Endothelial cell (in vitro differentiated cells): ENCODE measurements at regions not wholly inside any gene's neighbourhood (a gene's known extent, or its start where the extent isn't known, plus 50 kb on each side); places are given as distances from the start of the nearest gene placed in this dataset.

Experiments
- DNase-seq: peaks from one replicate; pipeline ENCODE4 v3.0.0; 2021; ENCODE audit warnings: low spot score
- H3K27ac Mint-ChIP-seq: one replicate; pipeline ENCODE4 v1.8.0; 2021; ENCODE audit warnings: mixed read lengths, inconsistent platforms; ENCODE audit not compliant: unreplicated experiment
- H3K27me3 Mint-ChIP-seq: one replicate; pipeline ENCODE4 v1.8.0; 2021; ENCODE audit warnings: mild to moderate bottlenecking, moderate library complexity, mixed read lengths, inconsistent platforms; ENCODE audit not compliant: unreplicated experiment
- H3K36me3 Mint-ChIP-seq: one replicate; pipeline ENCODE4 v1.8.0; 2021; ENCODE audit warnings: mild to moderate bottlenecking, low read depth, mixed read lengths, inconsistent platforms; ENCODE audit not compliant: unreplicated experiment
- H3K4me1 Mint-ChIP-seq: one replicate; pipeline ENCODE4 v1.8.0; 2021; ENCODE audit warnings: mild to moderate bottlenecking, mixed read lengths, inconsistent platforms; ENCODE audit not compliant: unreplicated experiment
- H3K4me3 Mint-ChIP-seq: one replicate; pipeline ENCODE4 v1.8.0; 2021; ENCODE audit warnings: mild to moderate bottlenecking, mixed read lengths, inconsistent platforms; ENCODE audit not compliant: unreplicated experiment
- H3K9me3 Mint-ChIP-seq: one replicate; pipeline ENCODE4 v1.8.0; 2021; ENCODE audit warnings: mixed read lengths, inconsistent platforms; ENCODE audit not compliant: unreplicated experiment
- TF ChIP-seq, protein P1 (sequence below): fragments of 200-600 bp; sonication (generic); IDR thresholded peaks from one replicate; pipeline ENCODE4 v1.5.0; 2021; ENCODE audit warnings: antibody characterized with exemption; ENCODE audit not compliant: unreplicated experiment

- TF ChIP-seq, protein P1, sequence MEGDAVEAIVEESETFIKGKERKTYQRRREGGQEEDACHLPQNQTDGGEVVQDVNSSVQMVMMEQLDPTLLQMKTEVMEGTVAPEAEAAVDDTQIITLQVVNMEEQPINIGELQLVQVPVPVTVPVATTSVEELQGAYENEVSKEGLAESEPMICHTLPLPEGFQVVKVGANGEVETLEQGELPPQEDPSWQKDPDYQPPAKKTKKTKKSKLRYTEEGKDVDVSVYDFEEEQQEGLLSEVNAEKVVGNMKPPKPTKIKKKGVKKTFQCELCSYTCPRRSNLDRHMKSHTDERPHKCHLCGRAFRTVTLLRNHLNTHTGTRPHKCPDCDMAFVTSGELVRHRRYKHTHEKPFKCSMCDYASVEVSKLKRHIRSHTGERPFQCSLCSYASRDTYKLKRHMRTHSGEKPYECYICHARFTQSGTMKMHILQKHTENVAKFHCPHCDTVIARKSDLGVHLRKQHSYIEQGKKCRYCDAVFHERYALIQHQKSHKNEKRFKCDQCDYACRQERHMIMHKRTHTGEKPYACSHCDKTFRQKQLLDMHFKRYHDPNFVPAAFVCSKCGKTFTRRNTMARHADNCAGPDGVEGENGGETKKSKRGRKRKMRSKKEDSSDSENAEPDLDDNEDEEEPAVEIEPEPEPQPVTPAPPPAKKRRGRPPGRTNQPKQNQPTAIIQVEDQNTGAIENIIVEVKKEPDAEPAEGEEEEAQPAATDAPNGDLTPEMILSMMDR, result no peak
- Mint-ChIP-seq H3K9me3 (no peaks in the 10 kb centered on the region), H3K4me3 (no peak overlapping the region), H3K36me3 (no peaks in the 10 kb centered on the region), H3K4me1 (no peaks in the 10 kb centered on the region), H3K27ac (no peak overlapping the region), H3K27me3 (peaks cover 1% of the 10 kb centered on the region)
- no peak for DNase-seq
These were observed 133.4 kb downstream of the ATG4C start for GRCh38 chr1:62917314-62917713.

DNA sequence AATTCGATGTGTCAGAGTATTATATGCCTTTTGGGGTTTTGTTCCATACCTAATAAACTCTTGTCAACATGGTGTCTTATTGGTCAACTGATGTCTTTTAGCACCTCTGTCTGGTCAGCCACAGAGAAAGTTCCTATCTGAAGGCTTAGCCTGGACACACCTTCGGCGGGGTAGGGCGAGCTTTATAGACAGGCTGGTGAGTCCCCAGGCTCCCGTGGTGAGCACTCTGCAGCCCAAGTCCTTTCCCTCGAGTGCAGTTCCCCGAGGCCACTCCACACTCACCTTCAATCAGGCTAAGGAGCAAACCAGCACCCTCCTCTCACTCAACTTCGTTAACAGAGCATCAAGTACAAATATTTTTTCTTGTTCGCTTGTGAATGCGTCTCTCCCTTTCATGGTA lies 133.9 kb downstream of the ATG4C start:
- no peak for DNase-seq
- peaks cover 1% of the 10 kb centered on the region for H3K27me3 Mint-ChIP-seq
- H3K27ac Mint-ChIP-seq, result no peak overlapping the region
- TF ChIP-seq, protein P1, result no peak
- H3K36me3 Mint-ChIP-seq, result no peaks in the 10 kb centered on the region
- no peaks in the 10 kb centered on the region for H3K9me3 Mint-ChIP-seq
- H3K4me3 Mint-ChIP-seq, result no peak overlapping the region
- no peaks in the 10 kb centered on the region for H3K4me1 Mint-ChIP-seq

DNA sequence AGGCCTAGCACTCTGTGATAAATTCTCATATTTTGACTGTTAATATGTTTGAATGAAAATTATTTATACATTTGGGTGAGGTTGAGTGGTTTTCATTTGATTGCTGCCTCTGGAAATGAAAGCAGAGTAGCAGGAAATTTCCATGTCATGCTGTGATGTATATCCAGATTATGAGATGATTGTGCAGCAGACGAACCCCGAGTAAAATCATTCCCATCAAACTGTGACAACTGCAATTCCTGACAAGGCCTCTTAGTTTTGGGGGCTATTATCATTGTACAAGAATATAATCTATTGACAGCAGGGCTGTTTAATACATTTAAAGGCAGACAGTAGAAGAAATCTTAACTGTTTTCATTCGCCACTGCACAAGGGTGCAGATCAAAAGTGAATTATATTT lies 134.8 kb downstream of the ATG4C start:
- no peak overlapping the region for H3K27ac Mint-ChIP-seq
- H3K4me1 Mint-ChIP-seq, result no peaks in the 10 kb centered on the region
- H3K36me3 Mint-ChIP-seq, result no peaks in the 10 kb centered on the region
- DNase-seq, result no peak
- H3K4me3 Mint-ChIP-seq, result no peak overlapping the region
- peaks cover 1% of the 10 kb centered on the region for H3K27me3 Mint-ChIP-seq
- no peaks in the 10 kb centered on the region for H3K9me3 Mint-ChIP-seq
- TF ChIP-seq, protein P1, result no peak

GRCh38 chr1:62922006-62922405 lies 138.1 kb downstream of the ATG4C start:
- no peaks in the 10 kb centered on the region for H3K9me3 Mint-ChIP-seq
- no peaks in the 10 kb centered on the region for H3K4me1 Mint-ChIP-seq
- TF ChIP-seq, protein P1, result no peak
- H3K4me3 Mint-ChIP-seq, result no peak overlapping the region
- no peak overlapping the region for H3K27ac Mint-ChIP-seq
- peaks cover 1% of the 10 kb centered on the region for H3K27me3 Mint-ChIP-seq
- no peak for DNase-seq
- H3K36me3 Mint-ChIP-seq, result no peaks in the 10 kb centered on the region

GRCh38 chr1:62924983-62925790 lies 141.3 kb downstream of the ATG4C start:
- no peaks in the 10 kb centered on the region for H3K27me3 Mint-ChIP-seq
- peaks cover 3% of the 10 kb centered on the region for H3K4me1 Mint-ChIP-seq
- no peaks in the 10 kb centered on the region for H3K9me3 Mint-ChIP-seq
- no peaks in the 10 kb centered on the region for H3K36me3 Mint-ChIP-seq
- TF ChIP-seq, protein P1, result no peak
- H3K4me3 Mint-ChIP-seq, result no peak overlapping the region
- H3K27ac Mint-ChIP-seq, result no peak overlapping the region
- no peak for DNase-seq
